ENCODE measurements at regions not wholly inside any gene's neighbourhood (a gene's known extent, or its start where the extent isn't known, plus 50 kb on each side); places are given as distances from the start of the nearest gene placed in this dataset.
"Not testable (repeated sequence)": the region's sequence is repeated elsewhere in the genome, so short reads cannot be mapped to it uniquely, and the experiment has no call there.

- not testable (repeated sequence) for TF ChIP-seq CTCF (IDR thresholded peaks at IDR 0.05; ENCODE audit: borderline replicate concordance, extremely low read depth, low read length, poor library complexity, severe bottlenecking); EZH2 (IDR thresholded peaks at IDR 0.05; ENCODE audit: borderline replicate concordance, low read depth, low read length, severe bottlenecking)
Measured at GRCh38 chr7:119100611-119101258, 876.2 kb downstream of the ANKRD7 start.

Measured in DND-41 (cell line).